Gastrocnemius medialis (tissue), 4 donors: ENCODE measurements at regions not wholly inside any gene's neighbourhood (a gene's known extent, or its start where the extent isn't known, plus 50 kb on each side); places are given as distances from the start of the nearest gene placed in this dataset.

ENCODE experiments used
- POLR2A ChIP-seq, 2 donors: fragments of 450-650 bp; IDR thresholded peaks; one replicate each; pipeline ENCODE4 v1.6.1; 2017; ENCODE audit warnings: antibody characterized with exemption in 2 of 2, mild to moderate bottlenecking in 2 of 2, moderate library complexity in 2 of 2
- TF ChIP-seq, protein P1 (sequence below), 5 experiments: fragments of 450-650 bp in 3 of 5; fragments of 200-600 bp in 2 of 5; sonication (generic) in 2 of 5; IDR thresholded peaks in 4 of 5; conservative IDR thresholded peaks in 1 of 5; 1 replicate in 4 of 5; 2 replicates in 1 of 5; pipeline ENCODE4 v1.5.1; 2016 to 2019; ENCODE audit warnings: antibody characterized with exemption in 5 of 5, mild to moderate bottlenecking in 3 of 5, moderate library complexity in 3 of 5

DNA sequence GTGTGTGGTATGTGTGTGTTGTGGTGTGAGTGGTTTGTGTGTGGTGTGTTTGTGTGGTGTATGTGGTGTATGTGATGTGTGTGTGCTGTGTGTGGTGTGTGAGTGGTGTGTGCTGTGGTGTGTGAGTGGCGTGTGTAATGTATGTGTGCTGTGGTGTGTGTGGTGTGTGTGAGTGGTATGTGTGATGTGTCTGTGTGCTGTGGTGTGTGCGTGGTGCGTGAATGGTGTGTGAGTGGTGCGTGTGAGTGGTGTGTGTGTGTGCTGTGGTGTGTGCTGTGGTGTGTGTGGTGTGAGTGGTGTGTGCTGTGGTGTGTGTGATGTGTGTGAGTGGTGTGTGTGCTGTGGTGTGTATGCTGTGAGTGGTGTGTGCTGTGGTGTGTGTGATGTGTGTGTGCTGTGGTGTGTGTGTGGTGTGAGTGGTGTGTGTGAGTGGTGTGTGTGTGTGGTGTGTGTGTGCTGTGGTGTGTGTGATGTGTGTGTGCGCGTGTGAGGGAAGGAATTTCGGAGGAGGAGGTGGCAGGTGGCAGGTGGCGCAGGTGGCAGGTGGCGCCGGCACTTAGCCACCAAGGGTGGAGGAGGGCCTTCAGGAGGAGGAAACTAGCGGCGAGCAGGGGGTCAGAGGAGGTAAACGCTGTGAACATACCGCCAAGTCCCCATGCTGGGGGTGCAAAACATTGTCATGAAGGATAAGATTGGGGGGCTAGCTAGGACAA is 191.8 kb downstream of the MELK start:
- TF ChIP-seq, protein P1, sequence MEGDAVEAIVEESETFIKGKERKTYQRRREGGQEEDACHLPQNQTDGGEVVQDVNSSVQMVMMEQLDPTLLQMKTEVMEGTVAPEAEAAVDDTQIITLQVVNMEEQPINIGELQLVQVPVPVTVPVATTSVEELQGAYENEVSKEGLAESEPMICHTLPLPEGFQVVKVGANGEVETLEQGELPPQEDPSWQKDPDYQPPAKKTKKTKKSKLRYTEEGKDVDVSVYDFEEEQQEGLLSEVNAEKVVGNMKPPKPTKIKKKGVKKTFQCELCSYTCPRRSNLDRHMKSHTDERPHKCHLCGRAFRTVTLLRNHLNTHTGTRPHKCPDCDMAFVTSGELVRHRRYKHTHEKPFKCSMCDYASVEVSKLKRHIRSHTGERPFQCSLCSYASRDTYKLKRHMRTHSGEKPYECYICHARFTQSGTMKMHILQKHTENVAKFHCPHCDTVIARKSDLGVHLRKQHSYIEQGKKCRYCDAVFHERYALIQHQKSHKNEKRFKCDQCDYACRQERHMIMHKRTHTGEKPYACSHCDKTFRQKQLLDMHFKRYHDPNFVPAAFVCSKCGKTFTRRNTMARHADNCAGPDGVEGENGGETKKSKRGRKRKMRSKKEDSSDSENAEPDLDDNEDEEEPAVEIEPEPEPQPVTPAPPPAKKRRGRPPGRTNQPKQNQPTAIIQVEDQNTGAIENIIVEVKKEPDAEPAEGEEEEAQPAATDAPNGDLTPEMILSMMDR (IDR thresholded peaks at IDR 0.05 in 4 of 5, conservative IDR thresholded peaks at IDR 0.05 in 1 of 5), result no peak
- TF ChIP-seq POLR2A (IDR thresholded peaks at IDR 0.05), result no peak
